Ovary (tissue), 3 donors: ENCODE measurements at regions not wholly inside any gene's neighbourhood (a gene's known extent, or its start where the extent isn't known, plus 50 kb on each side); places are given as distances from the start of the nearest gene placed in this dataset.

Experiments used
- POLR2A ChIP-seq: fragments of 450-650 bp; IDR thresholded peaks from one replicate; pipeline ENCODE4 v1.6.1; 2017; ENCODE audit warnings: antibody characterized with exemption, mild to moderate bottlenecking, moderate library complexity
- TF ChIP-seq, protein P1 (sequence below), 3 donors: fragments of 450-650 bp in 2 of 3; fragments of 200-600 bp in 1 of 3; IDR thresholded peaks; one replicate each; pipeline versions ENCODE4 v1.5.1 to v1.8.0; 2016 to 2022; ENCODE audit warnings: antibody characterized with exemption in 3 of 3, mild to moderate bottlenecking in 1 of 3
- donor health status: DM: no; HTN: no; CAD: no.

DNA sequence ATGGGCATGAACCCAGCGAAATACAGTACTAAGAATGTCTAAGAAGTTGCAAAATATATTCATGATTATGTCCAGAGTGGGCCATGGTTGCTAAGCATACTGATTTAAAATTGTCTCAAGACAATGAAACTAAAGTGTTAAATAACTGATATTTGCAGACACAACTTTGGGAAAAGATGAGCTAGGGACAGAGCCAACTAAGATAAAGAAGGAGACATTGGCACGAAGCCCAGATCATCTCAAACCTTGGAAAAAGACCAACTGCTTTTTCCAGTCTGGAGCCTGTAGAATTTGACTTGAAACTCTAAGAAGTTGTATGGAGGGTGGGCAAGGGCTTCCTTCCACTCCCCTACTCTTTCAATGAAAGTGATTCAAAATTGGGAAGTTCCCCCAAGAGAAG lies 108.5 kb upstream of the GLRA2 start:
- no peak for TF ChIP-seq POLR2A
- TF ChIP-seq, protein P1, sequence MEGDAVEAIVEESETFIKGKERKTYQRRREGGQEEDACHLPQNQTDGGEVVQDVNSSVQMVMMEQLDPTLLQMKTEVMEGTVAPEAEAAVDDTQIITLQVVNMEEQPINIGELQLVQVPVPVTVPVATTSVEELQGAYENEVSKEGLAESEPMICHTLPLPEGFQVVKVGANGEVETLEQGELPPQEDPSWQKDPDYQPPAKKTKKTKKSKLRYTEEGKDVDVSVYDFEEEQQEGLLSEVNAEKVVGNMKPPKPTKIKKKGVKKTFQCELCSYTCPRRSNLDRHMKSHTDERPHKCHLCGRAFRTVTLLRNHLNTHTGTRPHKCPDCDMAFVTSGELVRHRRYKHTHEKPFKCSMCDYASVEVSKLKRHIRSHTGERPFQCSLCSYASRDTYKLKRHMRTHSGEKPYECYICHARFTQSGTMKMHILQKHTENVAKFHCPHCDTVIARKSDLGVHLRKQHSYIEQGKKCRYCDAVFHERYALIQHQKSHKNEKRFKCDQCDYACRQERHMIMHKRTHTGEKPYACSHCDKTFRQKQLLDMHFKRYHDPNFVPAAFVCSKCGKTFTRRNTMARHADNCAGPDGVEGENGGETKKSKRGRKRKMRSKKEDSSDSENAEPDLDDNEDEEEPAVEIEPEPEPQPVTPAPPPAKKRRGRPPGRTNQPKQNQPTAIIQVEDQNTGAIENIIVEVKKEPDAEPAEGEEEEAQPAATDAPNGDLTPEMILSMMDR (IDR thresholded peaks at IDR 0.05) = no peak
